ENCODE measurements at regions not wholly inside any gene's neighbourhood (a gene's known extent, or its start where the extent isn't known, plus 50 kb on each side); places are given as distances from the start of the nearest gene placed in this dataset.
A peak's percentile ranks its signal among the peaks of the same experiment; 100 is the strongest.
"Not testable (repeated sequence)": the region's sequence is repeated elsewhere in the genome, so short reads cannot be mapped to it uniquely, and the experiment has no call there.

GRCh38 chr11:115605871-115606497 is 101.8 kb upstream of the CADM1 start:
- H3K4me3 ChIP-seq (ENCODE audit: low read depth, low read length): no peak overlapping the region
- H3K27me3 ChIP-seq (ENCODE audit: control insufficient read depth, insufficient read depth, low read length): no peaks in the 10 kb centered on the region
- 68% methylated on average over 12 of the region's 16 CpGs for WGBS (ENCODE audit: insufficient coverage)
- no peaks in the 10 kb centered on the region for H3K9me3 ChIP-seq (ENCODE audit: control insufficient read depth, insufficient read depth, low read length)
- H3K36me3 ChIP-seq (ENCODE audit: control insufficient read depth, insufficient read depth, low read length): no peaks in the 10 kb centered on the region
- peak in 1 of 6 donors; percentile 68 for DNase-seq (ENCODE audit: low read depth in 4 of 6, low spot score in 6 of 6)
- H3K4me1 ChIP-seq (ENCODE audit: control insufficient read depth, insufficient read depth, low read length): peaks cover 13% of the 10 kb centered on the region
- no peak overlapping the region for H3K27ac ChIP-seq (ENCODE audit: low read depth, low read length)

- peaks cover 13% of the 10 kb centered on the region for H3K4me1 ChIP-seq (ENCODE audit: control insufficient read depth, insufficient read depth, low read length)
- not testable (repeated sequence) for DNase-seq (ENCODE audit: low read depth in 4 of 6, low spot score in 6 of 6); H3K4me3 ChIP-seq (ENCODE audit: low read depth, low read length); H3K27me3 ChIP-seq (ENCODE audit: control insufficient read depth, insufficient read depth, low read length); H3K36me3 ChIP-seq (ENCODE audit: control insufficient read depth, insufficient read depth, low read length); H3K9me3 ChIP-seq (ENCODE audit: control insufficient read depth, insufficient read depth, low read length); H3K27ac ChIP-seq (ENCODE audit: low read depth, low read length)
- 100% methylated on average over 1 of the region's 5 CpGs for WGBS (ENCODE audit: insufficient coverage)
Observed at GRCh38 chr11:115605397-115605796, 101.2 kb upstream of the CADM1 start.

GRCh38 chr11:115599125-115599524 is 94.9 kb upstream of the CADM1 start:
- no CpG with 5 or more reads among the region's 1 CpG for WGBS (ENCODE audit: insufficient coverage)
- Histone ChIP-seq H3K36me3 (ENCODE audit: control insufficient read depth, insufficient read depth, low read length) (no peaks in the 10 kb centered on the region), H3K9me3 (ENCODE audit: control insufficient read depth, insufficient read depth, low read length) (no peaks in the 10 kb centered on the region), H3K4me1 (ENCODE audit: control insufficient read depth, insufficient read depth, low read length) (no peaks in the 10 kb centered on the region), H3K27me3 (ENCODE audit: control insufficient read depth, insufficient read depth, low read length) (no peaks in the 10 kb centered on the region), H3K27ac (ENCODE audit: low read depth, low read length) (no peak overlapping the region), H3K4me3 (ENCODE audit: low read depth, low read length) (no peak overlapping the region)
- DNase-seq (ENCODE audit: low read depth in 4 of 6, low spot score in 6 of 6): no peak

- Histone ChIP-seq H3K4me3 (ENCODE audit: low read depth, low read length) (no peak overlapping the region), H3K9me3 (ENCODE audit: control insufficient read depth, insufficient read depth, low read length) (no peaks in the 10 kb centered on the region), H3K27me3 (ENCODE audit: control insufficient read depth, insufficient read depth, low read length) (no peaks in the 10 kb centered on the region), H3K4me1 (ENCODE audit: control insufficient read depth, insufficient read depth, low read length) (no peaks in the 10 kb centered on the region), H3K36me3 (ENCODE audit: control insufficient read depth, insufficient read depth, low read length) (no peaks in the 10 kb centered on the region), H3K27ac (ENCODE audit: low read depth, low read length) (no peak overlapping the region)
- WGBS (ENCODE audit: insufficient coverage): no CpG with 5 or more reads among the region's 3 CpGs
- no peak for DNase-seq (ENCODE audit: low read depth in 4 of 6, low spot score in 6 of 6)
Observed at GRCh38 chr11:115598257-115598901, 94.2 kb upstream of the CADM1 start.

GRCh38 chr11:115591380-115591779 is 87.2 kb upstream of the CADM1 start:
- H3K27ac ChIP-seq (ENCODE audit: low read depth, low read length): no peak overlapping the region

GRCh38 chr11:115590254-115590653 is 86.0 kb upstream of the CADM1 start:
- WGBS (ENCODE audit: insufficient coverage): 82% methylated on average over 7 of the region's 7 CpGs
- no peaks in the 10 kb centered on the region for H3K9me3 ChIP-seq (ENCODE audit: control insufficient read depth, insufficient read depth, low read length)
- no peaks in the 10 kb centered on the region for H3K4me1 ChIP-seq (ENCODE audit: control insufficient read depth, insufficient read depth, low read length)
- no peaks in the 10 kb centered on the region for H3K27me3 ChIP-seq (ENCODE audit: control insufficient read depth, insufficient read depth, low read length)
- DNase-seq (ENCODE audit: low read depth in 4 of 6, low spot score in 6 of 6): peak in 1 of 6 donors; percentile 14
- H3K36me3 ChIP-seq (ENCODE audit: control insufficient read depth, insufficient read depth, low read length): no peaks in the 10 kb centered on the region
- H3K4me3 ChIP-seq (ENCODE audit: low read depth, low read length): no peak overlapping the region
- no peak overlapping the region for H3K27ac ChIP-seq (ENCODE audit: low read depth, low read length)

More at GRCh38 chr11:115591380-115591779, 87.2 kb upstream of the CADM1 start:
- Histone ChIP-seq H3K4me3 (ENCODE audit: low read depth, low read length) (no peak overlapping the region), H3K9me3 (ENCODE audit: control insufficient read depth, insufficient read depth, low read length) (no peaks in the 10 kb centered on the region), H3K4me1 (ENCODE audit: control insufficient read depth, insufficient read depth, low read length) (no peaks in the 10 kb centered on the region), H3K36me3 (ENCODE audit: control insufficient read depth, insufficient read depth, low read length) (no peaks in the 10 kb centered on the region), H3K27me3 (ENCODE audit: control insufficient read depth, insufficient read depth, low read length) (no peaks in the 10 kb centered on the region)
- no CpG with 5 or more reads among the region's 3 CpGs for WGBS (ENCODE audit: insufficient coverage)
- DNase-seq (ENCODE audit: low read depth in 4 of 6, low spot score in 6 of 6): no peak

GRCh38 chr11:115587718-115588342 is 83.6 kb upstream of the CADM1 start:
- no peaks in the 10 kb centered on the region for H3K36me3 ChIP-seq (ENCODE audit: control insufficient read depth, insufficient read depth, low read length)
- WGBS (ENCODE audit: insufficient coverage): 100% methylated on average over 1 of the region's 3 CpGs
- no peak overlapping the region for H3K4me3 ChIP-seq (ENCODE audit: low read depth, low read length)
- no peak overlapping the region for H3K27ac ChIP-seq (ENCODE audit: low read depth, low read length)
- no peaks in the 10 kb centered on the region for H3K27me3 ChIP-seq (ENCODE audit: control insufficient read depth, insufficient read depth, low read length)
- DNase-seq (ENCODE audit: low read depth in 4 of 6, low spot score in 6 of 6): no peak
- no peaks in the 10 kb centered on the region for H3K9me3 ChIP-seq (ENCODE audit: control insufficient read depth, insufficient read depth, low read length)
- no peaks in the 10 kb centered on the region for H3K4me1 ChIP-seq (ENCODE audit: control insufficient read depth, insufficient read depth, low read length)

GRCh38 chr11:115585361-115586024 is 81.3 kb upstream of the CADM1 start:
- DNase-seq (ENCODE audit: low read depth in 4 of 6, low spot score in 6 of 6): no peak
- Histone ChIP-seq H3K27me3 (ENCODE audit: control insufficient read depth, insufficient read depth, low read length) (no peaks in the 10 kb centered on the region), H3K27ac (ENCODE audit: low read depth, low read length) (no peak overlapping the region), H3K4me1 (ENCODE audit: control insufficient read depth, insufficient read depth, low read length) (no peaks in the 10 kb centered on the region), H3K36me3 (ENCODE audit: control insufficient read depth, insufficient read depth, low read length) (no peaks in the 10 kb centered on the region), H3K9me3 (ENCODE audit: control insufficient read depth, insufficient read depth, low read length) (no peaks in the 10 kb centered on the region), H3K4me3 (ENCODE audit: low read depth, low read length) (no peak overlapping the region)
- 97% methylated on average over 9 of the region's 11 CpGs for WGBS (ENCODE audit: insufficient coverage)

GRCh38 chr11:115581871-115582639 is 77.8 kb upstream of the CADM1 start:
- H3K27ac ChIP-seq (ENCODE audit: low read depth, low read length): no peak overlapping the region
- H3K9me3 ChIP-seq (ENCODE audit: control insufficient read depth, insufficient read depth, low read length): no peaks in the 10 kb centered on the region
- H3K27me3 ChIP-seq (ENCODE audit: control insufficient read depth, insufficient read depth, low read length): no peaks in the 10 kb centered on the region
- H3K36me3 ChIP-seq (ENCODE audit: control insufficient read depth, insufficient read depth, low read length): no peaks in the 10 kb centered on the region
- DNase-seq (ENCODE audit: low read depth in 4 of 6, low spot score in 6 of 6): peak in 1 of 6 donors; percentile 52
- H3K4me3 ChIP-seq (ENCODE audit: low read depth, low read length): no peak overlapping the region
- 79% methylated on average over 16 of the region's 20 CpGs for WGBS (ENCODE audit: insufficient coverage)
- no peaks in the 10 kb centered on the region for H3K4me1 ChIP-seq (ENCODE audit: control insufficient read depth, insufficient read depth, low read length)
